Naive thymus-derived CD4-positive, alpha-beta T cell (primary cell): ENCODE measurements at regions not wholly inside any gene's neighbourhood (a gene's known extent, or its start where the extent isn't known, plus 50 kb on each side); places are given as distances from the start of the nearest gene placed in this dataset.

Experiments used
- ATAC-seq: fragments of 150-1000 bp; cut with Tn5 transposase; 2 replicates; pipeline ENCODE4 v1.10.0; 2021; ENCODE audit warnings: mild to moderate bottlenecking, moderate library complexity
- CTCF ChIA-PET: fragments of 350-600 bp; sonication (Branson Sonifier 250); formaldehyde crosslinking; loops from one replicate; lab custom pipeline; 2021; ENCODE audit warnings: antibody characterized with exemption; lab: Charles Lee
- POLR2A ChIA-PET: fragments of 350-600 bp; sonication (Branson Sonifier 250); formaldehyde crosslinking; loops from one replicate; lab custom pipeline; 2021; ENCODE audit warnings: antibody characterized with exemption, inconsistent platforms; lab: Charles Lee
- DNase-seq, 9 donors: peaks; one replicate each; pipeline versions ENCODE4 v3.0.0 to v3.0.0-alpha.2; 2020 to 2022; ENCODE audit warnings: mixed read lengths in 1 of 9
- H3K27ac ChIP-seq: one replicate; pipeline ENCODE4 v1.7.0; 2013; ENCODE audit warnings: mild to moderate bottlenecking, low read depth, low read length, moderate library complexity
- H3K27me3 ChIP-seq, 2 donors: one replicate each; pipeline ENCODE4 v1.7.0; 2013; ENCODE audit warnings: low read length in 2 of 2, mild to moderate bottlenecking in 2 of 2, moderate library complexity in 2 of 2; ENCODE audit not compliant: control insufficient read depth in 2 of 2, insufficient read depth in 2 of 2
- H3K36me3 ChIP-seq, 3 experiments: 1 replicate in 2 of 3; 2 replicates in 1 of 3; pipeline ENCODE4 v1.7.0; 2013; ENCODE audit warnings: low read length in 3 of 3, mild to moderate bottlenecking in 3 of 3, moderate library complexity in 1 of 3; ENCODE audit not compliant: insufficient read depth in 3 of 3, control insufficient read depth in 2 of 3
- H3K4me1 ChIP-seq, 2 donors: one replicate each; pipeline ENCODE4 v1.7.0; 2013; ENCODE audit warnings: low read length in 2 of 2, mild to moderate bottlenecking in 2 of 2, moderate library complexity in 1 of 2; ENCODE audit not compliant: control insufficient read depth in 2 of 2, insufficient read depth in 2 of 2
- H3K4me3 ChIP-seq: 2 replicates; pipeline ENCODE4 v1.7.0; 2013; ENCODE audit warnings: mild to moderate bottlenecking, low read length
- H3K9me3 ChIP-seq, 3 experiments: 1 replicate in 2 of 3; 2 replicates in 1 of 3; pipeline ENCODE4 v1.7.0; 2013; ENCODE audit warnings: low read length in 3 of 3; ENCODE audit not compliant: control insufficient read depth in 2 of 3
- H3K27ac Mint-ChIP-seq, 9 donors: one replicate each; pipeline ENCODE4 v1.8.0; 2020 to 2022; ENCODE audit warnings: mixed read lengths in 9 of 9, mild to moderate bottlenecking in 8 of 9, moderate library complexity in 5 of 9, inconsistent platforms in 2 of 9
- H3K27me3 Mint-ChIP-seq, 5 donors: one replicate each; pipeline ENCODE4 v1.8.0; 2021 to 2022; ENCODE audit warnings: mixed read lengths in 5 of 5, mild to moderate bottlenecking in 1 of 5
- H3K36me3 Mint-ChIP-seq, 5 donors: one replicate each; pipeline ENCODE4 v1.8.0; 2020 to 2022; ENCODE audit warnings: mixed read lengths in 5 of 5, mild to moderate bottlenecking in 3 of 5, inconsistent platforms in 1 of 5
- H3K4me1 Mint-ChIP-seq, 7 donors: one replicate each; pipeline ENCODE4 v1.8.0; 2020 to 2022; ENCODE audit warnings: mixed read lengths in 7 of 7, mild to moderate bottlenecking in 3 of 7, inconsistent platforms in 1 of 7
- H3K4me3 Mint-ChIP-seq, 10 donors: one replicate each; pipeline ENCODE4 v1.8.0; 2020 to 2022; ENCODE audit warnings: mild to moderate bottlenecking in 10 of 10, mixed read lengths in 10 of 10, moderate library complexity in 6 of 10, inconsistent platforms in 2 of 10
- H3K9me3 Mint-ChIP-seq, 11 donors: one replicate each; pipeline ENCODE4 v1.8.0; 2020 to 2022; ENCODE audit warnings: mixed read lengths in 11 of 11, mild to moderate bottlenecking in 4 of 11, inconsistent platforms in 1 of 11, moderate library complexity in 1 of 11
- intact Hi-C, 2 donors: fragments of 100-400 bp; cut with micrococcal nuclease; formaldehyde crosslinking; loops; one replicate each; pipeline ENCODE4 v1.15.1; 2023

GRCh38 chr1:209342441-209343175, 240.9 kb upstream of the CAMK1G start:
- Mint-ChIP-seq H3K9me3 (peaks cover 0 to 2% (median 0%) of the 10 kb centered on the region in 11 donors), H3K36me3 (no peaks in the 10 kb centered on the region)
- POLR2A ChIA-PET, result no interaction called here

GRCh38 chr1:209343511-209343910, 240.0 kb upstream of the CAMK1G start:
- H3K4me1 Mint-ChIP-seq, result no peaks in the 10 kb centered on the region
- Histone ChIP-seq H3K36me3 (no peaks in the 10 kb centered on the region), H3K4me3 (no peak overlapping the region), H3K9me3 (no peaks in the 10 kb centered on the region), H3K27me3 (no peaks in the 10 kb centered on the region), H3K4me1 (no peaks in the 10 kb centered on the region), H3K27ac (no peak overlapping the region)
- H3K9me3 Mint-ChIP-seq, result peaks cover 0 to 2% (median 0%) of the 10 kb centered on the region in 11 donors
- H3K36me3 Mint-ChIP-seq, result no peaks in the 10 kb centered on the region
- ATAC-seq (no peak), DNase-seq (no peak)
- H3K4me3 Mint-ChIP-seq, result no peak overlapping the region
- intact Hi-C loops, result no loop called here
- no peak overlapping the region for H3K27ac Mint-ChIP-seq
- CTCF ChIA-PET, result no interaction called here
- POLR2A ChIA-PET, result no interaction called here
- peaks cover 4 to 15% (median 12%) of the 10 kb centered on the region in 5 donors for H3K27me3 Mint-ChIP-seq

More at GRCh38 chr1:209342441-209343175, 240.9 kb upstream of the CAMK1G start:
- Histone ChIP-seq H3K4me3 (no peak overlapping the region), H3K27me3 (no peaks in the 10 kb centered on the region), H3K4me1 (no peaks in the 10 kb centered on the region), H3K36me3 (no peaks in the 10 kb centered on the region), H3K9me3 (no peaks in the 10 kb centered on the region), H3K27ac (no peak overlapping the region)
- Mint-ChIP-seq H3K4me3 (no peak overlapping the region), H3K27me3 (peaks cover 4 to 11% (median 9%) of the 10 kb centered on the region in 5 donors), H3K4me1 (no peaks in the 10 kb centered on the region), H3K27ac (no peak overlapping the region)
- no peak for DNase-seq
- CTCF ChIA-PET, result no interaction called here
- intact Hi-C loops, result no loop called here
- no peak for ATAC-seq

DNA sequence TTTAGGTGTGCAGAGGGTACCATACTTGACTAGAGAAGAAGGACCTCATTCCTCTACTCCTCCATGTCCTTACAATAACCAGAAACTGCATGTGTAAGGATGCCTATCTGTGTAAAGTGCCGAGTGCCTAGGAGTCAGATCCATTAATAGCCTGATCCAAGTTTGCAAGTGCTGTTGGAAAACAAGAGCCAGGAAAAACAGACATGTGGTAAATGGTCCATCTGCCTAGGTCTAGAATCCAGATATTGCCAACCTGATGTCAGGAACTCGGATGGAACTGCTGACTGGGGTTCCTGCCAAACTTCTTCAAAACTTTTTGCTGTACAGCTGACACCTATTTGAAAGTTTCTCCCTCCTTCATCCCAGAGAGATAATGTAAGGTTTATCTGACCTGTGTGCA, 239.4 kb upstream of the CAMK1G start:
- no peaks in the 10 kb centered on the region for H3K36me3 ChIP-seq
- Mint-ChIP-seq H3K36me3 (no peaks in the 10 kb centered on the region), H3K4me1 (no peaks in the 10 kb centered on the region), H3K4me3 (no peak overlapping the region), H3K27me3 (peaks cover 4 to 17% (median 12%) of the 10 kb centered on the region in 5 donors), H3K27ac (no peak overlapping the region), H3K9me3 (peaks cover 0 to 2% (median 0%) of the 10 kb centered on the region in 11 donors)
- intact Hi-C loops, result no loop called here
- ChIA-PET POLR2A (no interaction called here), CTCF (no interaction called here)
- H3K27ac ChIP-seq, result no peak overlapping the region
- no peaks in the 10 kb centered on the region for H3K9me3 ChIP-seq
- ATAC-seq, result no peak
- no peak overlapping the region for H3K4me3 ChIP-seq
- no peaks in the 10 kb centered on the region for H3K4me1 ChIP-seq
- no peak for DNase-seq
- H3K27me3 ChIP-seq, result no peaks in the 10 kb centered on the region

GRCh38 chr1:209349363-209350308, 233.9 kb upstream of the CAMK1G start:
- POLR2A ChIA-PET, result no interaction called here
- no peak overlapping the region for H3K27ac ChIP-seq
- no peaks in the 10 kb centered on the region for H3K36me3 Mint-ChIP-seq
- no peak for ATAC-seq
- H3K9me3 Mint-ChIP-seq, result peaks cover 0 to 1% (median 0%) of the 10 kb centered on the region in 11 donors
- no peaks in the 10 kb centered on the region for H3K36me3 ChIP-seq
- no peaks in the 10 kb centered on the region for H3K9me3 ChIP-seq
- H3K4me1 ChIP-seq, result no peaks in the 10 kb centered on the region
- H3K4me3 ChIP-seq, result no peak overlapping the region
- H3K4me1 Mint-ChIP-seq, result peaks cover 0 to 5% (median 2%) of the 10 kb centered on the region in 7 donors
- H3K27ac Mint-ChIP-seq, result no peak overlapping the region
- peaks cover 7 to 17% (median 12%) of the 10 kb centered on the region in 5 donors for H3K27me3 Mint-ChIP-seq
- no peak overlapping the region for H3K4me3 Mint-ChIP-seq
- CTCF ChIA-PET, result interaction anchor here (0.6 to 1.0 kb wide), 2 partner anchors 9 to 818 kb away, joined by 3 to 4 read pairs; no protein-coding TSS in a partner anchor
- H3K27me3 ChIP-seq, result no peaks in the 10 kb centered on the region
- no peak for DNase-seq
- intact Hi-C loops, result loop anchor here in 1 of 2 donors (5.0 to 10.0 kb wide), 2 partner anchors 147 to 695 kb away; no protein-coding TSS in a partner anchor

GRCh38 chr1:209353053-209353452, 230.5 kb upstream of the CAMK1G start:
- H3K4me1 ChIP-seq, result no peaks in the 10 kb centered on the region
- H3K36me3 Mint-ChIP-seq, result no peaks in the 10 kb centered on the region
- peaks cover 0 to 5% (median 2%) of the 10 kb centered on the region in 7 donors for H3K4me1 Mint-ChIP-seq
- ATAC-seq (no peak), DNase-seq (no peak)
- H3K27me3 Mint-ChIP-seq, result peaks cover 5 to 13% (median 8%) of the 10 kb centered on the region in 5 donors
- no peak overlapping the region for H3K27ac Mint-ChIP-seq
- H3K9me3 Mint-ChIP-seq, result peaks cover 0 to 1% (median 0%) of the 10 kb centered on the region in 11 donors
- intact Hi-C loops, result loop anchor here in 1 of 2 donors (5.0 to 10.0 kb wide), 2 partner anchors 151 to 698 kb away; no protein-coding TSS in a partner anchor
- H3K27ac ChIP-seq, result no peak overlapping the region
- no peak overlapping the region for H3K4me3 ChIP-seq
- no peak overlapping the region for H3K4me3 Mint-ChIP-seq
- ChIA-PET CTCF (no interaction called here), POLR2A (no interaction called here)
- no peaks in the 10 kb centered on the region for H3K27me3 ChIP-seq
- no peaks in the 10 kb centered on the region for H3K9me3 ChIP-seq
- H3K36me3 ChIP-seq, result no peaks in the 10 kb centered on the region

- no peak overlapping the region for H3K4me3 ChIP-seq
- H3K27ac Mint-ChIP-seq, result no peak overlapping the region
- H3K9me3 ChIP-seq, result no peaks in the 10 kb centered on the region
- peaks cover 0 to 5% (median 2%) of the 10 kb centered on the region in 7 donors for H3K4me1 Mint-ChIP-seq
- ChIA-PET POLR2A (interaction anchor here (0.6 kb wide), 1 partner anchor 435 kb away, joined by 4 read pairs; no protein-coding TSS in a partner anchor), CTCF (no interaction called here)
- peaks cover 0 to 1% (median 0%) of the 10 kb centered on the region in 11 donors for H3K9me3 Mint-ChIP-seq
- H3K4me3 Mint-ChIP-seq, result no peak overlapping the region
- H3K27ac ChIP-seq, result no peak overlapping the region
- H3K27me3 Mint-ChIP-seq, result peaks cover 0 to 9% (median 5%) of the 10 kb centered on the region in 5 donors
- H3K36me3 ChIP-seq, result no peaks in the 10 kb centered on the region
- H3K27me3 ChIP-seq, result no peaks in the 10 kb centered on the region
- ATAC-seq (peak; percentile 70), DNase-seq (peak in 7 of 9 donors; percentile 7 to 31 (median 13))
- intact Hi-C loops, result loop anchor here (1.0 to 10.0 kb wide), 4 partner anchors 152 to 701 kb away; no protein-coding TSS in a partner anchor
- no peaks in the 10 kb centered on the region for H3K36me3 Mint-ChIP-seq
- no peaks in the 10 kb centered on the region for H3K4me1 ChIP-seq
Measured at GRCh38 chr1:209354111-209354839, 229.2 kb upstream of the CAMK1G start.
